ENCODE measurements at regions not wholly inside any gene's neighbourhood (a gene's known extent, or its start where the extent isn't known, plus 50 kb on each side); places are given as distances from the start of the nearest gene placed in this dataset.
"Not testable (repeated sequence)": the region's sequence is repeated elsewhere in the genome, so short reads cannot be mapped to it uniquely, and the experiment has no call there.

DNA sequence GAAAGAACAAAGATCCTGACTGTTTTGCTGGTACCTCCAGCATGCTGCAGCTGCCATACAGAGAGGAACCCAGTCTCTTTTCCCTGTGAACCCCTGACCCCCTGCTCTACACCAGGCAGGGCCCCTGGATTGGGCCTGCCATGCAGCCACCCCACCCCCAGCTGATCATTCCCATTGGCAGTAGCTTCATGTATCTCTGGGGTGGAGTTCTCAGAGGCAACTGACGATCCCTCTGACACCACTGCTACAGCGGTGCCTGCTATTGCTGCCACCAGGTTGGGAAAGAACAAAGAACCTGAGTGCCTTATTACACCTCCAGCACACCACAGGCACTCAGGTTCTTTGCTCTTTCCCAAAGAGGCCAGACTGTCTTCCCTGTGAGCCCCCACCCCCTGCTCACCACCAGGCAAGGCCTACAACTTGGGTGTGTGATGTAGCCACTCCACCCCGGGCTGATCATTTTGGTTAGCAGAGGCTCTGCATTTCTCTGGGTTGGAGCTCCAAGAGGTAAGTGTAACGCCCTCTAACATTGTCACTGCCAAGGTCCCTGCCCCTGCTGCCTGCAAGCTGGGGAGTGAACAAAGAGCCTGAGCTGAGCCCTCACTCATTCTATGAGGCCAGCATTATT lies 252.4 kb downstream of the SPATA31A6 start:
- DNase-seq: not testable (repeated sequence)

DNA sequence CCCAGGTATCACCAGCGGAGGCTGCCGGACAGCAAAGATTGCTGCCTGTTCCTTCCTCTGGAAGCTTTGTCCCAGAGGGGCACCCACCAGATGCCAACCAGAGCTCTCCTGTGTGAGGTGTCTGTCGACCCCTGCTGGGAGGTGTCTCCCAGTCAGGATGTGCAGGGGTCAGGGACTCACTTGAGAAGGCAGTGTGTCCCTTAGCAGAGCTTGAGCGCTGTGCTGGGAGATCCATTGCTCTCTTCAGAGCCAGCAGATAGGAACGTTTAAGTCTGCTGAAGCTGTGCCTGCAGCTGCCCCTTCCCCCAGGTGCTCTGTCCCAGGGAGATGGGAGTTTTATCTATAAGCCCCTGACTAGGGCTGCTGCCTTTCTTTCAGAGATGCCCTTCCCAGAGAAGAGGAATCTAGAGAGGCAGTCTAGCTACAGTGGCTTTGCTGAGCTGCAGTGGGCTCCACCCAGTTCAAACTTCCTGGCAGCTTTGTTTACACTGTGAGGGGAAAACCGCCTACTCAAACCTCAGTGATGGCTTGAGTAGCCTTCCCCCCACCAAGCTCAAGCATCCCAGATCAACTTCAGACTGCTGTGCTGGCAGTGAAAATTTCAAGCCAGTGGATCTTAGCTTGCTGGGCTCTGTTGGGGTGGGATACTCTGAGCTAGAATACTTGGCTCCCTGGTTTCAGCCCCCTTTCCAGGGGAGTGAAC lies 253.7 kb downstream of the SPATA31A6 start:
- DNase-seq: not testable (repeated sequence)

DNA sequence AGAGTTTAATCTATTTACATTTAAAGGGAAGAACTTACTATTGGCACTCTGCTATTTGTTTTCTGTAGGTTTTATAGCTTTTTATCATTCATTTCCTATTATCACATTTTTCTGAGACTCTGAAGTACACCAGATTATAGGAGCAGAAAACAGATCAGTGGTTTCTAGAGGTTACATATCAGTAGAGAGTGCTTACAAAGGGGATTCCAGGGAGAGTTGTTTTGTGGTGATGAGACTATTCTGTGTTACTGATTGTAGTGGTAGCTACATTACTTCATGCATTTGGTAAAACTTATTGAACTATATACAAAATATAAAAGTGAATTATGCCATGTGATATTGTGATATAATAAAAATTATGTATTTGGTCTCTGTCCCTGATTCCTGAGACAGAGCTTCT lies 259.2 kb downstream of the SPATA31A6 start:
- DNase-seq: not testable (repeated sequence)

DNA sequence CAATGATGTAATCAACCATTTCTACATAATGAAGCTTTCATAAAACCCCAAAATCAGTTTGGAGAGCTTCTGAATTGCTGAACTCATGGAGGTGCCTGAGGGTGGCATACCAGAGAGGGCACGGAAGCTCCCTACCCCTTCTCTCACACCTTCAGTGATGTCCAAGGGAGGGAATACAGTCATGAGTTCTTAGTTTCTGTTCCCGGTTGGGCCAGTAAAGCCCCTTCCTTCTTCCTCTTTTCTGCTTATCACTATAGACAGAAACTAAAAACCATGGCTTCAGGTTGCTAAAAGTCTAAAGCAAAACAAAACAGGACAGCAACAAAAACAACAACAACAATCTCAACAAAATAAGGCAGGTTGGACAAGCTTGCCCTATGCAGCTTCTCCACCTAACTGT lies 260.0 kb downstream of the SPATA31A6 start:
- DNase-seq: not testable (repeated sequence)

DNA sequence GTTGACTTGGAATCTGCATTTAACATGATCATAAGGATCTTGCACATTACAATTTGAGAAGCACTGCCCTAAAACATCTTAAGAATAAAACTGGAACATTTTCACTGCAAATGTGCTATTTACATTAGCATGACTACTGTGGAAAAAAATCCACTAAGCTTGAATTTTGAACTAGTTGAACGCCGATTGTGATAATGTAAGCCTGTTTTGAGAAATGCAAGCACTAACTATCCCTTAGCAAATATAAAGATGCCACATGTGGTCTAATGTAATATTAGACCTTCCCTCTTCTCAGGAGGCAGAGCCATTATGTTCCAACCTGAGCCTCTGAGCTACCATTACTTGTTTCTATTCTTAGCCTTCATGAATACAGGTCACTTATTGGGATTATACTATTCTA lies 278.0 kb downstream of the SPATA31A6 start:
- DNase-seq: not testable (repeated sequence)

DNA sequence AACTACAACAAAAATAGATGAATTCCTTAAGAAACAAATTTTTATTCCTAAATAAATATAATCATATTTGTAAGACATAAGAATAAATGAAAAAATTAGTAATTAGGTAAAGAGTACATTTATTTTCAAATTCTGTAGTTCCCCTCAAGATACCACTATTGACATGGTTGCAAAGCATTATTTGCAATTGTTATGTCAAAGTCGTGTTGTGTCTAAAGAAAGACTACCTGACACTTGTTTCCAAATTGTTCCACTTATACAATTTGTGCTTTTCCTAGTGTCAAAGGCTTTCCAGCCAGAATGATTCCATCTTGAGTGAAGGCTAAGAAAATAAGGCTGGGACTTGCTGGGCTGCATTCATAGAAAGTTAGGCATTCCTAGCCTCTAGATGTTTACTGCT lies 278.4 kb downstream of the SPATA31A6 start:
- not testable (repeated sequence) for DNase-seq

DNA sequence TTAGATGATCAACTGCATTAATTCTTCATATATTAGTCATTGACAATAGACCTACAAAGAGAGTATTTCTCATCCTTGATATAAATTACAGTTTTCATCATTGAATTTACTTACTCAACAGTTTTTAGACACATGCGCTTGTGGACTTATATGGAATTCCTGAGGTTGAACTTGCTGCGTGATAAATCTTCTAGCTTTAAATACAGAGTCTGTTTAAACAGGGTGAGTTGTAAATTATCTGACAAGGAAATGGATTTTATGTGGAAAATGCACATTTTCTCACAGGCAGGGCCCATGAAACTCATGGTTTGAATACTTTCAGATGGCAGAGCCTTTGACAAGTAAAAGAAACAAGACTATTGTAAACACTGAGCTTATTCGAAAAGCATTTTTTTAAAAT lies 280.5 kb downstream of the SPATA31A6 start:
- DNase-seq: not testable (repeated sequence)

DNA sequence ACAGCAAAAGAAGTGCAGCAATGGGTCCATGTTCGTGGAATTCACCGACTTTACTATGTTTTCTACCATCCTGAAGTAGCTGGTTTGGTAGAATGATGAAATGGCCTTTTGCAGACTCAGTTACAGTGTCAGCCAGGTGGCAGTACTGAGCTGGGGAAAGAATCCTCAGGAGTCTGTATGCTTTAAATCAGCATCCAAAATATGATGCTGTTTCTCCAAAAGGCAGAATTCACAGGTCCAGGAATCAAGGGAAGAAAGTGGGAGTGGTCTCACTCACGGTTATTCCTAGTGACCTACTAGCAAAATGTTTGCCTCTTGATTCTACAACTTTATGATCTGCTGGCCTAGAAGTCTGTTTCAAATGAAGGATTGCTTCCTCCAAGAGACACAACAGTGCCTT lies 287.1 kb downstream of the SPATA31A6 start:
- DNase-seq: not testable (repeated sequence)

DNA sequence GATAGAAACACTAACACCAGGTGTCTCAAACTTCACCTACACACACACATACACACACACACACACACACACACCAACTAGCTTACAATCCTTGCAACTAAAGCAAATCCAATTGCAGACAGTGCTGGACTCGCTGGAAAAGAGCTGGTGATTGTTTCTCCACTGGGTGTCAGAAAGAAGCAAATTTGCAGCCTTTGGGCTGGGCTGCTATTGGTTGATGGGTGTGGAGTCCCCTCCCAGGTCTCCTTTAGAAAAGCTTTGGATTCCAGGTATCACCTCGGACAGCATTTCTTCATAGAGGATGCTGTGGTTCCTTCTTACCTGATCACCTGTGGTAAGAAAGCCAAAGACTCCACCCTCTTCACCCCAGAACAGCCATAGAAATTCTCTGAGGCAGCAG lies 307.5 kb downstream of the SPATA31A6 start:
- not testable (repeated sequence) for DNase-seq

DNA sequence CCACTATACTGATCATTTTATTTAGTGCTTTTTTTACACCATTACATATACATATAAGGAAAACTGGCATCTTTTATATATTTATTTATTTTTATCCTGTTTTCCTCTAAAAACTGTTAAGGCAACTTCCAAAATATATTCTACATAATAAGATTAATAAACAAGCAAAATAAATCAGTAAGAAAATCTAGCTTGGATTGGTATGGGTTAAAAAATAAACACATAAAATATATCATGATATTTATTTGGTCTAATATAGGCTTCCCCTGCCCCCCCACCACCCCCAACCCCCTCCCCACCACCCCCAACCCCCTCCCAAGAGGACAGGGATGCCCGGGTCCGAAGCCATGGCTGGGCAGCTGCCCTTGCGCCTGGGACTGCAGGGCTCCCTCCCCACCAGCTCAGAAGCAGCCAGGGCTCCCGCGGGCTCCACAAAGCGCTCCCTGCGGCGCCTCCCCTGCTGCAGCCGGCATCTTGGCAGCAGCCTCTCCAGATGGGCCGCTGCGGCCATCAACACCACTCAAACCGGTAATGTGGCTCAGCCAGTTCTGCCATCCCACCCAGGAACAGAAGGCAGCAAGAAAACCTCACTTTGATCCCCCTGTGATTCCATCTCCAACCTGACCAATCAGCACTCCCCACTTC lies 319.3 kb downstream of the SPATA31A6 start:
- not testable (repeated sequence) for DNase-seq

DNA sequence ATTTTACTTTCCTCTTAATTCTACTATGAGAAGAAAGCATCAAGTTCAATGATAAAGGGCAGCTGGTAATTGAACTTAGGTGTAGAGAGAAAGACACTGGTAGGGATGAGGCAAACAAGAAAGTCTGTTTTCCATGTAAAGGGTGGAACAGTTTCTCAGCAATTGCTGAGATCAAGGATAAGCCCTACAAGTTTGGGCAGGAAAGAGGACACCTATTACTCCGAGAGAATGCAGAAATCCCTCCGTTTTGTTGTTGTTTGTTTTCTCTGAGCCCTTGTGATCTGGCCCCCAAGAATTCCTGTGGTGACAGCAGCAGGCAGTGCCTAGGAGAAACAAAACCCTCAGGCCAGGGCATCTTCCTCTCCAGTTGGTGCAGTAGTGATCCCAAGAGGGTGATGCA lies 324.7 kb downstream of the SPATA31A6 start:
- not testable (repeated sequence) for DNase-seq

DNA sequence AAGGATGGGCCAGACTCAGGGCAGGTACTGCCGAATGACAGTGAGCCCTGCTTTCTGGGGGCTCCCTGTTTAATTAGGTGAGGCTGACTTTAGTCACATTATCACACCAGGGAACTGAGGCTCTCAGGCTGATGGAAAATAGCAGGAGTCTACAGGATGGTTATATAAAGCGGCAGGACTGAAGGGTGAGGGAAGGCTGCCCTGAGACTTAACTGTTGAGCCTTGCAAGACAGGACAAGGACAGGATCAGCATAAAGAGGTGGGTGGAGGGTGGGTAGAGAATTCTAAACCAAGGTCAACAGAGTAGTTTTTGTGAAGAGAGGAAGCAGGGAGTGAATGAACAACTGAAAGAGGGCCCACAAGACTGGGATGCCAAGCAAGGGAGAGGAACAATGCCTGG lies 330.1 kb downstream of the SPATA31A6 start:
- not testable (repeated sequence) for DNase-seq

DNA sequence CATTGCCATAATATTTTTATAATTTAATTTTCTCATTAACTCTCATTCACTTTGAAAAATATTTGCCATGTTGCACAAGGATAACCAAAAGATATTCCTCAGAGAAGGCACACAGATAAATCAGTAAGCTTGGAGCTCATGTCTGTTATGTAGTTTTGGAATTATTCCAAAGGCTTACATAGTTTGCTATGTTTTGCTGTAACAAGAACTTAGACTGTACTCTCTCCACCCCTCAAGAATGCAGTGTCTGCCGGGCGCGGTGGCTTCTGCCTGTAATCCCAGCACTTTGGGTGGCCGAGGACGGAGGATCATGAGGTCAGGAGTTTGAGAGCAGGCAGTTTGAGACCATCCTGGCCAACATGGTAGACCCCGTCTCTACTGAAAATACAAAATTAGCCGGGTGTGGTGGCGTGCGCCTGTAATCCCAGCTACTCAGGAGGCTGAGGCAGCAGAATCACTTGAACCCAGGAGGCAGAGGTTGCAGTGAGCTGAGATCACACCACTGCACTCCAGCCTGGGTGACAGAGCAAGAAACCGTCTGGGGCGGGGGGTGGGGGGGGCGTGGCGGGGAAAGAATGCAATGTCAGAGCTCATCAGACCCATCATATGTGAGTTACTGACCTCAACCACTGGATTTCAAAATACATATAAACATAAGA lies 351.0 kb downstream of the SPATA31A6 start:
- not testable (repeated sequence) for DNase-seq

DNA sequence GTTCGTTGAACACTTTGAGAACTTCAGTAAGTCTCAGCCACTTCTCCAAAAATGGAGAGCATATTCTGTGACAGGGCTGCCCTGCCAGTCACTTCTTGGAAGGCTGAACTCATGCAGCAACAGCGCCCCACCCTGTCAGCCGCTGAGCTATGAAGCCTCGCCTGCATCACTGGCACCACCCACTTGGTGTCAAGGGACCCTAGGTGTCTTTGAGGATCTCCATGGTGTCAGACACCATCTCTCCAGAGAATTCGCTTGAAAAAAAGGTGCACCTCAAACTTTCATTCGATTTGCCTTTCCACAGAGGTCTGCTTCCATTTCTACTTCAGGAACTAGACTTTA lies 351.5 kb downstream of the SPATA31A6 start:
- not testable (repeated sequence) for DNase-seq

DNA sequence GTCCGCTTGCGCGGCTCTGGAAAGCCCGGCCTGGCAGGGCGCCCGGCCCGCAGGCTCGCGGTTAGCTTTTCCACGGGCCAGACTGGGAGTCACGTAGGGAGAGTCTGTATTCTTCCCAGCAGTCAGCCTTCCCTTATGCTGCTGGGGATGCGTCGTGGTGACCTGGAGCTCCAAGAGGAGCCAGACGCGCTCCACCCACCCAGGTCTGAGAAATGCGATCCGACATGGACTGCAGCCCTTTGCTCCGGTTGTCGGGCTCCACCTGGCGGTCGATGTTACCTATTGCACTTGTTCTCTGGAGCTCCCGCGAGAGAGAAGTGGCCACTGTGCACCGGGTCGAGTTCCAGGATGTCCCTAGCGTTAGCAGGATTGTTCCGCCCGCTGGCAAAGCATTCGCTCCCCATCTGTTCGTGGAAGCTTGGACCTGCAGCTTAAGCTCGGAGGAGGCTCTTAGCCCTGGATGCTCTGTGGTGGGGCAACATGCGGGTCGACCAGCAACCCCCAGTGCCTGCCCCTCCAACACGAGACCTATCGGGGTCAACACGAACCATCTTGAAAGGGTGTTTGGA lies 367.4 kb downstream of the SPATA31A6 start:
- not testable (repeated sequence) for DNase-seq

DNA sequence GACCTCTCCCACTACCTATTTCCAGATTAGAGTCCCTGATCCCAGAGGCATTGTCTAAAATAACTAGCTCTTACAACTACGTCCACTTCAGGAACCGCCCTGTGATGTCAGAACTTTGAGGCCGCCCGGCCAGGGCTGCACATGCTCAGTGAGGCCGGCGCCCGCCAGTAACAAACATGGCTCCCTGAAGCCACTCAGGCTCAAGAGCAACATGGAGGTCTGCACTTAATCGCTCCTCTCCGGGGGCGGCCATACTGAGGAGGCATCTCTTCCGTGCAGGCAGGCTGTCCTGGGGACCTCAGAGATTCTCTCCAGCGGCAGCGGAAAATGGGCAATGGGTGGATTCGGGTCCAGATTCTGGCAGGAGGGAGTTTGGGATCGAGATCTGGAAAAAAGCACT lies 385.1 kb downstream of the SPATA31A6 start:
- not testable (repeated sequence) for DNase-seq

DNA sequence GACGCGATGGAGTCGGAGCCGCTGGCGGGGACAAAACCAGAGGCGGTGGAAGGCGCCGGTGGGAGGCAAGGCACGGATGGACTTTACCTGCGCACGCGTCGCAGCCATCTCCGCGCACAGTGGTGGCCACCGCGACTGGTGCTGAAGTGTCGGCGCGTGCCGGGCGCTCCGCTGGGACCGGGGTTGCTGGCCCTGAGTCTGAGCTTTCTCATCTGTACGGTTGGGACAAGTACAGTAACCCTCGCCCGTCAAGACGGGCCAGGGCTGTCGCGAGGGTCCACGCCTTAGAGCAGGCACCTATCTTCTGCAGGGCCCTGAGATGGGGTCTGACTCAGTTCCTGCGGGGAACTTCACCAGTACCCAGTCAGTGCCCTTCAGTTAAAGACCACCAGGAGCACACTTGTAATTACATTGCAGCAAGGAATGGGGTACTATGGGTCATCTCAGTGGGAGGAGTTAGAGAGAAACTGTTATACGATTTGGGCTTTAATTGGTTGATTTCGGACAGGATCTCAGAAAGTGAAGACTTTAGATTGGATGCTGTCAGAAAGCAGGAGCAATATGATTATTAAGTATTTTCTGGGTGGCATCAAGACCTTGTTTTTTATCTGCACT lies 385.6 kb downstream of the SPATA31A6 start:
- not testable (repeated sequence) for DNase-seq

DNA sequence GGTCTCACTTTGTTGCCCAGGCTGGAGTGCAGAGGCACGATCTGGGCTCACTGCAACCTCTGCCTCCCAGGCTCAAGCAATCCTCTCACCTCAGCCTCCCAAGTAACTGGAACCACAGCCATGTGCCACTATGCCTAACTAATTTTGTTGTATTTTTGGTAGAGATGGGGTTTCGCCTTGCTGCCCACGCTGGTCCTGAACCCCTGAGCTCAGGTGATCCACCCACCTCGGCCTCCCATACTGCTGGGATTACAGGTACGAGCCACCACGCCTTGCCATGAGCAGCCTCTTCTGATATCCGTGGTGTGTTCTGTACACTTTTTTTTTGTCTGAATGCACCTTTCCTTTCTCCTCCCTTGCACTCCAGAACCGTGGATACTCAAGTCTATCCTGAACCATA lies 394.4 kb downstream of the SPATA31A6 start:
- not testable (repeated sequence) for DNase-seq

All from skin of body (tissue), 1 donor.